Astrocyte (in vitro differentiated cells and primary cell): ENCODE measurements at regions not wholly inside any gene's neighbourhood (a gene's known extent, or its start where the extent isn't known, plus 50 kb on each side); places are given as distances from the start of the nearest gene placed in this dataset.

Source experiments
- DNase-seq: peaks from one replicate; pipeline ENCODE4 v3.0.0-alpha.2; 2010; ENCODE audit warnings: low read depth
- FAIRE-seq: peaks from 2 replicates; lab custom pipeline; 2011; peaks lifted over from hg19 to GRCh38; lab: Jason Lieb, UNC
- H2AFZ ChIP-seq: 2 replicates; pipeline ENCODE4 v1.6.0; 2012; ENCODE audit warnings: low read depth, low read length, inconsistent platforms
- H3K27ac ChIP-seq: 2 replicates; pipeline ENCODE4 v1.5.1; 2011; ENCODE audit warnings: low read depth, low read length, inconsistent platforms
- H3K27me3 ChIP-seq: 2 replicates; pipeline ENCODE4 v1.6.0; 2011; ENCODE audit warnings: low read length, inconsistent platforms; ENCODE audit not compliant: insufficient read depth
- H3K36me3 ChIP-seq: 2 replicates; pipeline ENCODE4 v1.5.1; 2011; ENCODE audit warnings: low read length, inconsistent platforms; ENCODE audit not compliant: insufficient read depth
- H3K4me1 ChIP-seq: 2 replicates; pipeline ENCODE4 v1.5.1; 2011; ENCODE audit warnings: low read length, inconsistent platforms; ENCODE audit not compliant: insufficient read depth
- H3K4me2 ChIP-seq: 2 replicates; pipeline ENCODE4 v1.6.0; 2012; ENCODE audit warnings: low read length, inconsistent platforms
- H3K4me3 ChIP-seq: 2 replicates; pipeline ENCODE4 v1.5.1; 2011; ENCODE audit warnings: low read depth, mild to moderate bottlenecking, low read length, inconsistent platforms; ENCODE audit not compliant: insufficient read depth
- H3K79me2 ChIP-seq: 2 replicates; pipeline ENCODE4 v1.6.0; 2012; ENCODE audit warnings: mild to moderate bottlenecking, low read length, inconsistent platforms; ENCODE audit not compliant: insufficient read depth
- H3K9ac ChIP-seq: 2 replicates; pipeline ENCODE4 v1.6.0; 2012; ENCODE audit warnings: mild to moderate bottlenecking, low read length, inconsistent platforms
- H3K9me3 ChIP-seq: 2 replicates; pipeline ENCODE4 v1.5.1; 2012; ENCODE audit warnings: low read depth, mild to moderate bottlenecking, low read length, inconsistent platforms; ENCODE audit not compliant: insufficient read depth
- H4K20me1 ChIP-seq: 2 replicates; pipeline ENCODE4 v1.6.0; 2012; ENCODE audit warnings: low read length, inconsistent platforms; ENCODE audit not compliant: insufficient read depth
- H3K27ac Mint-ChIP-seq: one replicate; pipeline ENCODE4 v1.8.0; 2021; ENCODE audit warnings: mild to moderate bottlenecking, mixed read lengths; ENCODE audit not compliant: unreplicated experiment
- H3K27me3 Mint-ChIP-seq: one replicate; pipeline ENCODE4 v1.8.0; 2021; ENCODE audit warnings: low read depth, mixed read lengths; ENCODE audit not compliant: unreplicated experiment
- H3K36me3 Mint-ChIP-seq: one replicate; pipeline ENCODE4 v1.8.0; 2021; ENCODE audit warnings: low read depth, mixed read lengths; ENCODE audit not compliant: unreplicated experiment
- H3K4me1 Mint-ChIP-seq: one replicate; pipeline ENCODE4 v1.8.0; 2021; ENCODE audit warnings: low read depth, mixed read lengths; ENCODE audit not compliant: unreplicated experiment
- H3K4me3 Mint-ChIP-seq: one replicate; pipeline ENCODE4 v1.8.0; 2021; ENCODE audit warnings: mild to moderate bottlenecking, moderate library complexity, mixed read lengths; ENCODE audit not compliant: unreplicated experiment
- H3K9me3 Mint-ChIP-seq: one replicate; pipeline ENCODE4 v1.8.0; 2021; ENCODE audit warnings: mild to moderate bottlenecking, mixed read lengths; ENCODE audit not compliant: unreplicated experiment
- CTCF ChIP-seq: IDR thresholded peaks from 2 replicates; pipeline ENCODE4 v1.5.1; 2011; ENCODE audit warnings: low read depth, mild to moderate bottlenecking, inconsistent platforms, low read length, moderate library complexity; ENCODE audit not compliant: insufficient read depth
- EZH2 ChIP-seq: IDR thresholded peaks from 2 replicates; pipeline ENCODE4 v1.6.1; 2012; ENCODE audit warnings: mild to moderate bottlenecking, low read length, inconsistent platforms; ENCODE audit not compliant: insufficient read depth

- Mint-ChIP-seq H3K9me3 (no peaks in the 10 kb centered on the region), H3K27ac (no peak overlapping the region), H3K27me3 (no peaks in the 10 kb centered on the region), H3K4me3 (no peak overlapping the region), H3K36me3 (no peaks in the 10 kb centered on the region), H3K4me1 (peaks cover 5% of the 10 kb centered on the region)
- no peak overlapping the region for H2AFZ ChIP-seq
- H3K4me2 ChIP-seq: no peak overlapping the region
- H4K20me1 ChIP-seq: no peaks in the 10 kb centered on the region
- H3K27me3 ChIP-seq: no peaks in the 10 kb centered on the region
- no peak overlapping the region for H3K4me3 ChIP-seq
- H3K9me3 ChIP-seq: no peaks in the 10 kb centered on the region
- no peak overlapping the region for H3K9ac ChIP-seq
- H3K4me1 ChIP-seq: no peaks in the 10 kb centered on the region
- FAIRE-seq: peak; percentile 76
- TF ChIP-seq CTCF (peak; percentile 13), EZH2 (no peak)
- H3K27ac ChIP-seq: no peak overlapping the region
- no peaks in the 10 kb centered on the region for H3K79me2 ChIP-seq
- DNase-seq: peak; percentile 33
- H3K36me3 ChIP-seq: no peaks in the 10 kb centered on the region
Observed at GRCh38 chr4:137981277-137981676, 260.9 kb downstream of the SLC7A11 start.

GRCh38 chr4:137980641-137981040 lies 261.5 kb downstream of the SLC7A11 start:
- no peaks in the 10 kb centered on the region for H3K27me3 ChIP-seq
- no peaks in the 10 kb centered on the region for H3K9me3 Mint-ChIP-seq
- H3K4me3 ChIP-seq: no peak overlapping the region
- no peaks in the 10 kb centered on the region for H4K20me1 ChIP-seq
- H3K27me3 Mint-ChIP-seq: no peaks in the 10 kb centered on the region
- H3K4me1 Mint-ChIP-seq: peaks cover 5% of the 10 kb centered on the region
- H3K9me3 ChIP-seq: no peaks in the 10 kb centered on the region
- H3K4me1 ChIP-seq: no peaks in the 10 kb centered on the region
- H3K27ac Mint-ChIP-seq: no peak overlapping the region
- TF ChIP-seq EZH2 (no peak), CTCF (no peak)
- H3K27ac ChIP-seq: no peak overlapping the region
- H3K36me3 Mint-ChIP-seq: no peaks in the 10 kb centered on the region
- H3K4me2 ChIP-seq: no peak overlapping the region
- no peaks in the 10 kb centered on the region for H3K36me3 ChIP-seq
- FAIRE-seq (no peak), DNase-seq (no peak)
- H3K4me3 Mint-ChIP-seq: no peak overlapping the region
- H3K79me2 ChIP-seq: no peaks in the 10 kb centered on the region
- no peak overlapping the region for H2AFZ ChIP-seq
- no peak overlapping the region for H3K9ac ChIP-seq

- no peak overlapping the region for H3K27ac Mint-ChIP-seq
- Histone ChIP-seq H3K9ac (no peak overlapping the region), H3K4me1 (no peaks in the 10 kb centered on the region), H3K36me3 (no peaks in the 10 kb centered on the region), H2AFZ (no peak overlapping the region), H3K4me2 (no peak overlapping the region), H3K27ac (no peak overlapping the region), H3K79me2 (no peaks in the 10 kb centered on the region), H4K20me1 (no peaks in the 10 kb centered on the region), H3K27me3 (no peaks in the 10 kb centered on the region), H3K9me3 (no peaks in the 10 kb centered on the region), H3K4me3 (no peak overlapping the region)
- no peak for FAIRE-seq
- no peaks in the 10 kb centered on the region for H3K27me3 Mint-ChIP-seq
- no peak overlapping the region for H3K4me3 Mint-ChIP-seq
- H3K36me3 Mint-ChIP-seq: no peaks in the 10 kb centered on the region
- TF ChIP-seq EZH2: no peak
- TF ChIP-seq CTCF: no peak
- DNase-seq: no peak
- peaks cover 5% of the 10 kb centered on the region for H3K4me1 Mint-ChIP-seq
- H3K9me3 Mint-ChIP-seq: no peaks in the 10 kb centered on the region
Observed at GRCh38 chr4:137979938-137980337, 262.2 kb downstream of the SLC7A11 start.
